HepG2 (cell line): ENCODE measurements at regions not wholly inside any gene's neighbourhood (a gene's known extent, or its start where the extent isn't known, plus 50 kb on each side); places are given as distances from the start of the nearest gene placed in this dataset.

Source experiments
- CTCF ChIP-seq: sonication (generic); formaldehyde crosslinking; IDR thresholded peaks from 2 replicates; pipeline ENCODE4 v1.5.0; 2020; ENCODE audit warnings: mild to moderate bottlenecking, missing genetic modification reagents, moderate library complexity
- FOXJ3 ChIP-seq: sonication (generic); formaldehyde crosslinking; IDR thresholded peaks from 2 replicates; pipeline ENCODE4 v1.4.0; 2020; ENCODE audit warnings: missing genetic modification reagents, mild to moderate bottlenecking, borderline replicate concordance
- GABPA ChIP-seq, 2 experiments: IDR thresholded peaks; 2 replicates each; pipeline ENCODE4 v1.6.1; 2011 to 2016; ENCODE audit warnings: low read depth in 2 of 2, low read length in 1 of 2, missing biosample characterization in 1 of 2, missing genetic modification characterization in 1 of 2
- YY1 ChIP-seq: IDR thresholded peaks from 2 replicates; pipeline ENCODE4 v1.6.1; 2011; ENCODE audit warnings: low read length, low read depth, moderate library complexity, mild to moderate bottlenecking; ENCODE audit not compliant: insufficient read depth, insufficient replicate concordance
- ZNF317 ChIP-seq: sonication (generic); formaldehyde crosslinking; IDR thresholded peaks from 2 replicates; pipeline ENCODE4 v1.5.0; 2020; ENCODE audit warnings: mild to moderate bottlenecking, missing genetic modification reagents
- ZNF510 ChIP-seq: sonication (generic); formaldehyde crosslinking; IDR thresholded peaks from 2 replicates; pipeline ENCODE4 v1.4.0; 2020; ENCODE audit warnings: low read depth, mild to moderate bottlenecking, missing genetic modification reagents

- TF ChIP-seq GABPA (IDR thresholded peaks at IDR 0.05; ENCODE audit: low read depth, low read length): no peak
- no peak for TF ChIP-seq GABPA (CRISPR knock-in tag; IDR thresholded peaks at IDR 0.05; ENCODE audit: low read depth)
- TF ChIP-seq ZNF317 (CRISPR knock-in tag): no peak
- no peak for TF ChIP-seq ZNF510 (CRISPR knock-in tag)
- no peak for TF ChIP-seq FOXJ3 (CRISPR knock-in tag)
- no peak for TF ChIP-seq CTCF (CRISPR knock-in tag)
- no peak for TF ChIP-seq YY1
These were observed 163.7 kb upstream of the NCK2 start for GRCh38 chr2:105580870-105581554.
